Astrocyte of the hippocampus (primary cell): ENCODE measurements at regions not wholly inside any gene's neighbourhood (a gene's known extent, or its start where the extent isn't known, plus 50 kb on each side); places are given as distances from the start of the nearest gene placed in this dataset.
"Not testable (repeated sequence)": the region's sequence is repeated elsewhere in the genome, so short reads cannot be mapped to it uniquely, and the experiment has no call there.

Experiments
- DNase-seq: peaks from one replicate; pipeline ENCODE4 v3.0.0; 2011; ENCODE audit warnings: low read depth, low spot score

- peak; percentile 12 for DNase-seq
Observed at GRCh38 chr6:69487688-69488087, 309.1 kb downstream of the LMBRD1 start.

GRCh38 chr6:69466979-69467570 lies 329.7 kb downstream of the LMBRD1 start:
- DNase-seq: no peak

- DNase-seq: no peak
Observed at GRCh38 chr6:69465866-69466265, 330.9 kb downstream of the LMBRD1 start.

GRCh38 chr6:69456086-69456485 lies 340.7 kb downstream of the LMBRD1 start:
- DNase-seq: no peak

GRCh38 chr6:69454619-69455018 lies 342.2 kb downstream of the LMBRD1 start:
- DNase-seq: not testable (repeated sequence)

GRCh38 chr6:69450493-69450892 lies 346.3 kb downstream of the LMBRD1 start:
- not testable (repeated sequence) for DNase-seq

GRCh38 chr6:69449887-69450286 lies 346.9 kb downstream of the LMBRD1 start:
- DNase-seq: no peak
